Peyer's patch (tissue), 4 donors: ENCODE measurements at regions not wholly inside any gene's neighbourhood (a gene's known extent, or its start where the extent isn't known, plus 50 kb on each side); places are given as distances from the start of the nearest gene placed in this dataset.

Experiments used
- POLR2A ChIP-seq, 2 donors: fragments of 450-650 bp; IDR thresholded peaks; one replicate each; pipeline ENCODE4 v1.5.1; 2017; ENCODE audit warnings: antibody characterized with exemption in 2 of 2, mild to moderate bottlenecking in 2 of 2, moderate library complexity in 2 of 2
- TF ChIP-seq, protein P1 (sequence below), 6 experiments: fragments of 450-650 bp in 4 of 6; fragments of 200-600 bp in 2 of 6; sonication (generic) in 1 of 6; IDR thresholded peaks; one replicate each; pipeline ENCODE4 v1.5.1; 2017 to 2019; ENCODE audit warnings: antibody characterized with exemption in 6 of 6, mild to moderate bottlenecking in 3 of 6, moderate library complexity in 1 of 6

DNA sequence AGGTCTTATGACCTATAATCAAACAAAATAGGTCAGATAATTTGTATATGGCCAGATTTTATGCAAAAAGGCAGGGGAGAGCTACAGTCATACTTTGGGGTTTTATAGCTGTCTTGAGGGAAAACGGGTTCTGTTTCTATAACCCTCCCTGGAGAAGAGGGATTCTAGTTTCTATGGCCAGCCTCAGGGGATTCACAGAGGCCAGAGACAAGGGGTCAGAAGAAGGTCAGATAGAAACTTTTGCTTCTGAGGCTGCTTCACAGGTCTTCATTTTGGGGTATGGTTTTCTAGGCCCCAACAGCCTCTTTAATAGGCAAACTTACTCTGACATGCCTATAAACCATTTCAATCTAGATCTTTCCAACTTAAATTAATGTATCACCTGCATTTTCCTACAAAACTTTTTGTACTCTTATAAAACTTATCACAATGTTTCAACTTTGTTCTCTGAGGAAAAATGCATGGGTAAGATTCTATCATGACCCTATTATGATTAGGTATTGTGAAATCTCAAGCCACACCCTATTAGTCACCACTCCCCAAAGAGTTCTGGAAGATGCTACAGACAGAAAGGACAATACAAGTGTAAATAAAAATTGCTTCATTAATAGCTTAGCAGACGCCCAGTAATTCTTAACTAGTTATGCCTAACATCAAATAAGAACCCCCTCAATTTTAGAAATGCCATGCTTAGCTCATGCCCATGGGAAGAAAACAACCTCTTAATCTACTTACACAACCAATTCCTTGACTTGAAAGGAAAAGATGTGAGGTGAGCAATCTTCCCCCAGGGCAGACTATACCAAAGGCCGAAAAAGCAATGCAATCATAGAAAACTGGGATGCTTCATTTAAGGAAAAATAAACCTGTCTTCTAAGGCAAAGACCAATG lies 396.6 kb downstream of the TLR4 start:
- TF ChIP-seq, protein P1, sequence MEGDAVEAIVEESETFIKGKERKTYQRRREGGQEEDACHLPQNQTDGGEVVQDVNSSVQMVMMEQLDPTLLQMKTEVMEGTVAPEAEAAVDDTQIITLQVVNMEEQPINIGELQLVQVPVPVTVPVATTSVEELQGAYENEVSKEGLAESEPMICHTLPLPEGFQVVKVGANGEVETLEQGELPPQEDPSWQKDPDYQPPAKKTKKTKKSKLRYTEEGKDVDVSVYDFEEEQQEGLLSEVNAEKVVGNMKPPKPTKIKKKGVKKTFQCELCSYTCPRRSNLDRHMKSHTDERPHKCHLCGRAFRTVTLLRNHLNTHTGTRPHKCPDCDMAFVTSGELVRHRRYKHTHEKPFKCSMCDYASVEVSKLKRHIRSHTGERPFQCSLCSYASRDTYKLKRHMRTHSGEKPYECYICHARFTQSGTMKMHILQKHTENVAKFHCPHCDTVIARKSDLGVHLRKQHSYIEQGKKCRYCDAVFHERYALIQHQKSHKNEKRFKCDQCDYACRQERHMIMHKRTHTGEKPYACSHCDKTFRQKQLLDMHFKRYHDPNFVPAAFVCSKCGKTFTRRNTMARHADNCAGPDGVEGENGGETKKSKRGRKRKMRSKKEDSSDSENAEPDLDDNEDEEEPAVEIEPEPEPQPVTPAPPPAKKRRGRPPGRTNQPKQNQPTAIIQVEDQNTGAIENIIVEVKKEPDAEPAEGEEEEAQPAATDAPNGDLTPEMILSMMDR (IDR thresholded peaks at IDR 0.05): no peak
- no peak for TF ChIP-seq POLR2A (IDR thresholded peaks at IDR 0.05)
